GM13977 (cell line): ENCODE measurements at regions not wholly inside any gene's neighbourhood (a gene's known extent, or its start where the extent isn't known, plus 50 kb on each side); places are given as distances from the start of the nearest gene placed in this dataset.
"Not testable (repeated sequence)": the region's sequence is repeated elsewhere in the genome, so short reads cannot be mapped to it uniquely, and the experiment has no call there.

ENCODE experiments used
- DNase-seq: peaks from one replicate; pipeline ENCODE4 v3.0.0; 2012; ENCODE audit warnings: low spot score
- CTCF ChIP-seq: IDR thresholded peaks from 2 replicates; pipeline ENCODE4 v1.5.1; 2012; ENCODE audit warnings: mild to moderate bottlenecking, control low read depth; ENCODE audit not compliant: insufficient read depth; ENCODE audit errors: extremely low read depth, missing control alignments
- in situ Hi-C: fragments of 300-500 bp; cut with MboI; formaldehyde crosslinking; loops from one replicate; pipeline ENCODE4 v1.12.0; 2022; ENCODE audit warnings: low sequenced_read_pairs, low pct_unique_long_range_greater_than_20kb, mixed read lengths, inconsistent platforms; ENCODE audit not compliant: unreplicated experiment

GRCh38 chr2:8327371-8328100, 354.3 kb upstream of the ID2 start:
- no peak for DNase-seq
- in situ Hi-C loops = no loop called here
- no peak for TF ChIP-seq CTCF

- DNase-seq = no peak
- in situ Hi-C loops = no loop called here
- no peak for TF ChIP-seq CTCF
Measured at GRCh38 chr2:8328217-8328616, 353.6 kb upstream of the ID2 start.

- DNase-seq = no peak
- no peak for TF ChIP-seq CTCF
- in situ Hi-C loops = no loop called here
Measured at GRCh38 chr2:8329660-8330622, 351.9 kb upstream of the ID2 start.

- TF ChIP-seq CTCF = no peak
- in situ Hi-C loops = no loop called here
- DNase-seq = no peak
Measured at GRCh38 chr2:8331068-8331467, 350.8 kb upstream of the ID2 start.

- DNase-seq = no peak
- no peak for TF ChIP-seq CTCF
- in situ Hi-C loops = no loop called here
Measured at GRCh38 chr2:8332646-8333045, 349.2 kb upstream of the ID2 start.

GRCh38 chr2:8333177-8333831, 348.6 kb upstream of the ID2 start:
- no peak for DNase-seq
- TF ChIP-seq CTCF = no peak
- in situ Hi-C loops = no loop called here

- DNase-seq, in situ Hi-C loops: not testable (repeated sequence)
Measured at GRCh38 chr2:8333832-8334187, 348.0 kb upstream of the ID2 start.
